Kidney epithelial cell (primary cell): ENCODE measurements at regions not wholly inside any gene's neighbourhood (a gene's known extent, or its start where the extent isn't known, plus 50 kb on each side); places are given as distances from the start of the nearest gene placed in this dataset.

Experiments
- DNase-seq: peaks from one replicate; pipeline ENCODE4 v3.0.0-alpha.2; 2010; ENCODE audit warnings: low read depth
- H3K27me3 ChIP-seq: 2 replicates; pipeline ENCODE4 v1.6.0; 2011; ENCODE audit warnings: low read length; ENCODE audit not compliant: control insufficient read depth, insufficient read depth
- H3K36me3 ChIP-seq: 2 replicates; pipeline ENCODE4 v1.5.1; 2011; ENCODE audit warnings: low read length; ENCODE audit not compliant: control insufficient read depth, insufficient read depth
- H3K4me3 ChIP-seq: 2 replicates; pipeline ENCODE4 v1.5.1; 2011; ENCODE audit warnings: low read depth, mild to moderate bottlenecking, control low read depth, low read length
- CTCF ChIP-seq: IDR thresholded peaks from 2 replicates; pipeline ENCODE4 v1.5.1; 2011; ENCODE audit warnings: mild to moderate bottlenecking, moderate library complexity, low read length, control low read depth, inconsistent platforms; ENCODE audit not compliant: insufficient read depth, poor library complexity, severe bottlenecking

- Histone ChIP-seq H3K4me3 (no peak overlapping the region), H3K27me3 (no peaks in the 10 kb centered on the region), H3K36me3 (no peaks in the 10 kb centered on the region)
- DNase-seq = peak; percentile 14
- peak; percentile 69 for TF ChIP-seq CTCF
Measured at GRCh38 chr3:168165390-168166269, 69.9 kb upstream of the GOLIM4 start.

GRCh38 chr3:168162172-168162571, 66.4 kb upstream of the GOLIM4 start:
- no peak for DNase-seq
- TF ChIP-seq CTCF = no peak
- H3K36me3 ChIP-seq = no peaks in the 10 kb centered on the region
- H3K27me3 ChIP-seq = no peaks in the 10 kb centered on the region
- no peak overlapping the region for H3K4me3 ChIP-seq

GRCh38 chr3:168161696-168162095, 66.0 kb upstream of the GOLIM4 start:
- no peak for TF ChIP-seq CTCF
- no peak for DNase-seq
- Histone ChIP-seq H3K4me3 (no peak overlapping the region), H3K36me3 (no peaks in the 10 kb centered on the region), H3K27me3 (no peaks in the 10 kb centered on the region)

- DNase-seq = no peak
- H3K27me3 ChIP-seq = no peaks in the 10 kb centered on the region
- no peaks in the 10 kb centered on the region for H3K36me3 ChIP-seq
- TF ChIP-seq CTCF = no peak
- H3K4me3 ChIP-seq = no peak overlapping the region
Measured at GRCh38 chr3:168157903-168158302, 62.2 kb upstream of the GOLIM4 start.

GRCh38 chr3:168157099-168157700, 61.5 kb upstream of the GOLIM4 start:
- no peak for DNase-seq
- TF ChIP-seq CTCF = no peak
- H3K36me3 ChIP-seq = no peaks in the 10 kb centered on the region
- no peak overlapping the region for H3K4me3 ChIP-seq
- no peaks in the 10 kb centered on the region for H3K27me3 ChIP-seq
